Embryonic facial prominence (tissue), 1 donor: ENCODE measurements at regions not wholly inside any gene's neighbourhood (a gene's known extent, or its start where the extent isn't known, plus 50 kb on each side); places are given as distances from the start of the nearest gene placed in this dataset.
"Not testable (repeated sequence)": the region's sequence is repeated elsewhere in the genome, so short reads cannot be mapped to it uniquely, and the experiment has no call there.

Experiments
- DNase-seq: peaks from one replicate; pipeline ENCODE4 v3.0.0-alpha.2; 2016; ENCODE audit errors: extremely low spot score

DNA sequence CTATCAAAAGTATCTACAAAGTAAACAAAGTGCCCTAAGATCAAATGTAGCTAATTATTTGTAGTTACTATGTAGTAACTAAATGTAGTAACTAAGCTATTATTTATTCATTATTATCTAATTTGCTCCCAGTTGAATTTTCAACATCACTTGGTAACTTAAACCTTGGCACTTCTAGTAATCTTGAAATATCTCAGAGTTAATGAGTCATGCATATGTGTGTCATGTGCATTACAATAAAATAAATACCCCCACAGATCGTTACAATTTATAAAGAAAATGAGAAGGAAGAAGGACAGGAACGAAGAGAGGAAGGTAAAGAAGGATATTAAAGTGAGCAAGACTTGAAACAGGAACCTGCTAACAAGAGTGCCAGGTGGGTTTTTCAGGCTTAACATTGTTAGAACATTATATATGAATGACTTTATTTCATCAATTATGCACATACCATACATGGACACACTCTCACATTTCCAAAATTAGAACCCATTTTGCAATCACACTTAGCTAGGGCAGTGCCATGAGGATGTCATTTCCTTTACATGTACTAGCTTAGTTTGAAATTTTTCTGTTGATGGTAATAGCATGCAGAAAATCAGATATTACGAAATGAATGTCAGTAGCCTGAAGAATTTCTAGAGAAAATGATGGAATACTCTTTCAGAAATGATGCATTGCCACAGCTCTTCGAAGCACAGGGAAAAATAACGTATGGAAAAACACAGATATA is 1670.4 kb upstream of the AGA start:
- DNase-seq, result no peak

DNA sequence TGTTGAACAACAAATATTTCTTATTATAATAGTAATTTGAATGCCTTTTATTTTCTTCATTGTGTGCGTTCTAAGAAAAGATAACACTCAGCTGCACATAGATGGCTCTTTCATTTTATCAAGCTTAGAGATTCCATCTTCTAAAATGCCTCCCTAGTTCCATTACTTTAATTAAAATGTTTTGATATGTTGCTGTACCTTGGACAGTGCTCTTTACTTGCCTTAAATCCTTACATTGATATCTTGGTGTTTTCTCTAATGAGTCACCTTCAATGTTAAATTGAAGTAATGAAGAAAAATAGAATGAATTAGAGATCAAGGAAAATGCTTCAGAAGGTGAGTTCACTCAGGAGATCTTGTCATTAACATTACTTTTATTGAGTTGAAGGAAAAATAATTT is 1672.4 kb upstream of the AGA start:
- no peak for DNase-seq

DNA sequence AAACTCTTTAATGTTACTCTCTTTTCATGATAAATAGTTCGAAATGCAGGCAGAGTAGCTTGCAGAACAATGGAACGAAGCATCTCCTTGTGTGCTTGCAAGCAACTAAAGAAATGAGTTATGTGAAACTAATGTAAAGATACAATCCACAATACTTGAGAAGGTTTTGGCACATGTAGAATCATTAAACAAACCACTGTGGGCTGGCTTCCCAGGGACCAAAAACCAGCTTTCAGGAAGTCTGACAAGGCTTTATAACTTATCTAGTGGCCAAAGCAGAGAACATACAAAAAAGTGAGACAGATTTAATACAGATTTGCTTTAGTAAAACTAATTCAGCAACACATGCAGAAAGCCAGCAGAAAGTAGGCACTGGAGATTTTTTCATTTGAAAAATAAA is 1673.8 kb upstream of the AGA start:
- DNase-seq, result no peak

DNA sequence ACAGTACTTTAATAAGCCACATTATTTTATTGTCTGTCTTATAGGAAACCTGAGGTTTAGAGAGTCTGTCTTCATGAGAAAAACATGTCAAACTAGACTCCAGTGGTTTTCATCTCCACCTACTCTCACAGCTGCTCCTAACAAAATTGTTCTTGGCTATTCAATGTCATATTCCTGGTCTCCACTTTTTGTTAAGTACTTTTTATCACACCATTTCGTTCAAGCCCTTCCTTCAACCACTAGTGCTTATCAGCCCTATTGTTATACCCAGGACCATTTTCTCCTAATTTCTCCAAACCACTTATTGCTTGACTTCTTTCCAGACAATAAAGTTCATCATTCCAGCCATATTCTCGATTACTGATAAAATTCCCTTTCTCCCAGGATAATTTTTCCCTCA is 1674.3 kb upstream of the AGA start:
- DNase-seq, result no peak

DNA sequence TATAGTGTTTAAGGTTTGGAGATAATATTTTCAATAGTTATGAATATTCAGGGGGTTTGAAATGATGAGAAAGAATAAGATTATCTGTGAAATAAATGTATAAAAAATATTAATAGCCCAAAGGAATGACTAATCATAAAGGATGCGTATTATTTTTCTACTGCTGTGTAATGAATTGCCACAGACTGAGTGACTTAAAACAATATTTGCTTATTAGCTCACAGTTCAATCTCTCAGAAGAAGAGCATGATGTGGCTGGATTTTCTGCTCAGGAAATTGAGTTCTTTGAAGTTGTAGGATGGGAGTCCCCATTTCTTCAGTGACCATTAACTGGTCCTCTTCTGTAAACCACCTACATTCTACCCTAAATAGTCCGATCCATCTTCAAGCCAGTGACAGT is 1680.8 kb upstream of the AGA start:
- DNase-seq, result no peak

DNA sequence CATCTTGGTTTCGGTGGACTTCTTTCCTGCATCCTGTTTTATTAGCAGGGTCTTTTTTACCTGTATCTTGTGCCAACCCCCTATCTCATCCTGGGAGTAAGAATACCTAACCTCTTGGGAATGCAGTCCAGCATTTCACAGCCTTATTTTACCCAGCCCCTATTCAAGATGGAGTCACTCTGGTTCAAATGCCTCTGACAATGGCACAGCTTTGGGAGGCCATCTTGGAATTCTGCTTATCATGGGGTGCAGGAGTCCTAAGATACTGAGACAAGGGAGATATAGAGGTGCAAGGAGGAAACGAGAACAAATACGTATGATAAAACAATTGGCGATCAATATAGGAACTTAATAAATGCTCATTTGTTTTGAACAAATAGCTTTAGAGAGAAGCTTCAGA is 1682.2 kb upstream of the AGA start:
- no peak for DNase-seq

DNA sequence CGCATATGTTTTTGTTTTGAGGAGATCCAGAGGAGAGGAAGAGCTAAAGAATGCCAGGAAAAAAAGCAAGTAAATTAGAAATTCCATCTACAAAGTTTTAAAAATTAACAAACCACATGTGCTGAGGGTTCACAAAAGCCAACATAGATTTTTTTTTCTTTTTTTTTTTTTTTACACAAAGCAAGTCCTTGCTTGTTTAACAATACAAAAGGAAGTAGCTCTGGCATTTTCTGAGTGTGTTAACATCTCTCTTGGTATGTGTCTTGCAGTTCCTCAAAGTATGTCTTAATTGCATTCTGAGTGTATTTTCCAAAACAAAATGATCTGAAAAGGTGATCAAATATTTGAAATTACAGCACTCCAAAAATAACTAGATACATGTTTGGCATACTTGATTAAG is 1682.7 kb upstream of the AGA start:
- no peak for DNase-seq

DNA sequence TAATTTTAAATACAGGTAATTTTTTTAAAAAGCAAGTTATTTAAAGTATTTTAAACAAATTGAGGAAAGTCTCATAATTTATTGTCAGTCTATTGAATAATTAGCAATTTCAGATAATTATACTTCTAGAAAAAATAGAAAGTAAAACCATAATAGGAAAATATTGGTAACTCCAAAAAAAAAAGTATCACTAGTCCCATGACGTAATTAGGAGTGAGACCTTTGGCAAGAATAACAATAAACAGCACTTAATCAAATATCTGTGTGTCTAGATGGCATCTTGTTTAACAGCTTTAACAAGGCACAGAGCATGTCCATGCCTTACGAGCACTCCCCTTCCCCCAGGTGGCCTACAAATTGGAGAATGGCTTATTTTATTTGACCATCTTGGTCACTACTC is 1683.6 kb upstream of the AGA start:
- DNase-seq, result no peak

DNA sequence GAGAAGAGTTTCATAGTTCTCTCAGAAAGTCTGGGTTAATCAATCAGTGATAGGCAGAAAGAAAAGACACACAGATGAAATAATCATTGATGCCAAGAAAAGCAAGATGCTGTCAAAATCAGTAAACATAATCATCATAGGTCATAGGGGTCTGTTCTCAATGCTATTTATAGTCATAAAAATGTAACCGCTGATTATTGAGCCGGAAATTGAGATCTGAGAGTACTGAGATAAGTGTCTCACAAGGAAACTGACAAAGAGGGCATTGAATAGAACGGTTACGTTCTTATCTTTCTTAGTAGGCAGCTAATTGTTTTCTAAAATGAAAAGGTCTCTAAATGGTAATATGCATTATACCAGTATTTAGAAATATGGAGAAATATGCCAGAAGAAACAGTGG is 1686.1 kb upstream of the AGA start:
- no peak for DNase-seq

DNA sequence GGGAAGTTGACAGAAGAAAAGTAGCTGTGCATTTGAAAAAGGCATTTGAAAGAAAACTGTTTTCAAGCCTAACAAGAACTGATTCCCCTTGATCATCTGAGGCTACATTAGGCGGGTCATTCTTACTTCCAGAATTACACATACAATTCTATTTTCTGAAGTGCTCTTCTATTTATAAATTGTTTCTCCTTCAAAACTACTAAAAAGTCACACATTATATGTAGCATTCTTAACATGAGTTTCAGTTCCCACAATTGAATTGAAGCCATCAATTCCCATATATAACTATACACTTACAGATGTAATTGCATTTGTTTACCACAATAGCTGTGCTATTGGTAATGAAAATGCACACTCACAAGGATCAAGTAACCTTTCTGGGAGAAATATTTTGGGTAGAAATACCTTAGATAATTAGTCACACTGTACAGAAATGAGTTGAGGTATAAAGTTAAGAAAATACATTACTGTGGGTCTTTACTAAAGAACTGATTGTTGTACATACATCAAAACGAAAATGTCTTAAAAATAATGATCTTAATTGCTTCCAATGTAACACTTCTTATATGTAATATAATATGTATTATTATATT is 1688.0 kb upstream of the AGA start:
- DNase-seq, result no peak

DNA sequence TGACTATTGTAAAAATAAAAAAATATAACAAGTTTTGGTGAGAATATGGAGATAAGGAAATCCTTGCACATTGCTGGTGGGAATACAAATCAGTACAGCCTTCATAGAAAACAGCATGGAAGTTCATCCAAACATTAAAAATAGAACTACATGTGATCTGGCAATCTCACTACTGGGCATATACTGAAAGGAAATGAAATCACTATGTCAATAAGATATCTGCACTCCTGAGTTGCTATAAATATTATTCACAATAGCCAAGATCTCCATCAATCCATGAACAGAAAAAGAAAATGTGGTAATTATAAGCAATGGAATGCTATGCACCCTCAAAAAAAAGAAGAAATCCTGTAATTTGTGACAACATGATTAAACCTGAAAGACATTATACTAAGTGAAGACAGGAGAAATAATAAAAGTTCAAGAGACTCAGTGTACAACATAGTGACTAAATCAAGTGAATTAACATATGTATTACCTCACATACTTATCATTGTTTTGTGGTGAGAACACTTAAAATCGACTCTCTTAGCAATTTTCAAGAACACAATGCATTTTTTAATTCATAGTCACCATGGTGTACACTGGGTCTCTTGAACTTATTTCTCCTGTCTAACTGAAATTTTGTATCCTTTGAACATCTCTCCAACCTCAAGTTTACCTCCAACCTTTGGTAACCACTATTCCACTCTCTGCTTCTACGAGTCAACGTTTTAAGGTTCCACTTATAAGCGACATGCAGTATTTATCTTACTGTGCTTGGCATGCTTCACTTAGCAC is 1703.7 kb upstream of the AGA start:
- no peak for DNase-seq

DNA sequence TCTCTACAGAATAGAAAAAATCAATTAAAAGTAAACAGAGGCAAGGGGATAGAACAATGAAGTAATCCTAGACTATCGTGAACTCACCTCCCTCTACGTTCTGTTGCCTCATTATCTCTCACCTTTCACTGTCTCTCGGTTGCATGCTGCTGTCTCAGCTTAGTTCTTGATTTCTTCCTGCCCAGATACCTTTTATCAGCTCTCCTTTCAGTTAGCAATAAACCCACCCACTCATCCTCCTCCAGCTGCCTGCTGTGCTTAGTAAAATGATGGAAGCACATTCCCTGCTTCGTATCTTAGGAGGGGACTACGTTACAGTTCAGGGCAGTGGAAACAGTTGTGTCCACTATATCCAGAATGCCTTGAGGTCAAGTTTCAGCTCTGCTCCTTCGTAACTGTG is 1709.5 kb upstream of the AGA start:
- no peak for DNase-seq

DNA sequence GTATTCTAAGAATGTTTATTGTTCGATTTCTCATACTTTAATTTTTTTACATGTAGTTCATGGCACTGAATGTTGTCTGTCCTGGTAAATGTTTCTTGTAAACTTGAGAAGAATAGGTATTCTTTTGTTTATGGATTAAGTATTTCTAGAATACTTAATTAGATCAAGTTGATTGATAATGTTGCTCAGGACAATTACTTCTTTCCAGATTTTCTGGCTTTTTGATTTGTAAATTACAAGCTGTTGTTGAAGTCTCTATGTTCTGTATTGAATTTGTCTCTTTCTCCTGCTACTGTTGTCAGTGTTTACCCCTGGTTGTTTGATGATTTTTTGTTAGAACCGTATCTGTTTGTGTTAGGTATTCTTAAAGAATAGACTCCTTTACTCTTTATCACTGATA is 1720.9 kb upstream of the AGA start:
- no peak for DNase-seq

DNA sequence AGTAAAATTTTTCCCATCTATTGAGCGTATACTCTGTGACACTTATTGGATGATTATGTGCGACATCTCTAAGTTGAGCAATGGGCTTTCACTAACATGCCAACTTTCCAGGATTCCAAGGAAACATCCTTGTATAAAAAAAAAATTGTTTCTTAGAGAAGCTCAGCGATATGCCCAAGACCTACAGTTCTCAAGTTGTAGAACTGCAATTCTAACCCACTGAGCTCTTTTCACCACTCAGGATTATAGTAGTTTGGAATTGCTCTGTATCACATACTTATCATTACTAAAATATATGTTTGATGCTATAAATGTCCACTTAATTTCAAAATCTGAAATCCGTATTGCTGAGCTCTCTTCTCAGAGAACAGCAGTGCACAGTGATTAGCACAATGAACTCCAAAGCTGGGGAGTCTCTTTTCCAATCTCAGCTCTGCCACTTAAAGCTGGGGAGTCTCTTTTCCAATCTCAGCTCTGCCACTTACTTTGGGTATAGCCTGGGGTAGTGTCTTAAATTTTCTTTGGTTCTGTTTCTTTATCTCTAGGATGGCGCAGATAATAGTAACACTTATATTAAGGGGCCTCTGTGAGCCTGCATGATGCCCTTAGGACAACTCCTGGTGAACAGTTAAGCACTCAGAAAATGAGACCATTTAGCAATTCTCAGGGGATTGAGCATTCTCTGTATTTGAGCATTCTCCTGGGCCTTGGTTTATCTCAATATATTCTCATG is 1722.2 kb upstream of the AGA start:
- no peak for DNase-seq

DNA sequence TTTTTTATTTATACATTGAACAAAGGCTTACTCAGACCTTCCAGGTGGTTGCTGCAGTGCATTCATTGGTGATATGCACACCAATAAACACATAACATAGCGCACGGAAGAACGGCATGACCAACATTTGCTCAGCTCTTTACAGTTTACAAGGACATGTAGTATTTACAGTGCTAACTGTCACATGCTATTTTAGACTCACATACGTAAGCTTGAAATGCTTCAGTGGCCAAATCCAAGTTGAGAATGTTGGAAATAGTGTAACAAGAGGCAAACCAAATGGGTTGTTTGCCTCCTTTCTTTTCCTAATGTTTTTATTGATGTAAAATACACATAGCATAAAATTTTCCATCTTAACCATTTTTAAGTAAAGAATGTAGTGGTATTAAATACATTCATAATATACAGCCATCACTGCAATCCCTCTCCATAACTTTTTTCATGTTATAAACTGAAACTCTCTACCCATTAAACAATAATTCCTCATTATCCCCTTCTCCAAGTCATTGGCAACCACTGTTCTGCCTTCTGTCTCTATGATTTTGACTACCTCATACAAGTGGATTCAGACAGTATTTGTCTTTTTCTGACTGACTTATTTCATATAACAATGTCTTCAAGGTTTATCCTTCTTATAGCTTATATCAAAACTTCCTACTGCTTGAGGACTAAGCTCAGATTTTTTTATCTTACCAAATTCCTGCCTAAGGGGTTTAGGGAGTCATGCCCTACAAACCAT is 1722.9 kb upstream of the AGA start:
- no peak for DNase-seq

DNA sequence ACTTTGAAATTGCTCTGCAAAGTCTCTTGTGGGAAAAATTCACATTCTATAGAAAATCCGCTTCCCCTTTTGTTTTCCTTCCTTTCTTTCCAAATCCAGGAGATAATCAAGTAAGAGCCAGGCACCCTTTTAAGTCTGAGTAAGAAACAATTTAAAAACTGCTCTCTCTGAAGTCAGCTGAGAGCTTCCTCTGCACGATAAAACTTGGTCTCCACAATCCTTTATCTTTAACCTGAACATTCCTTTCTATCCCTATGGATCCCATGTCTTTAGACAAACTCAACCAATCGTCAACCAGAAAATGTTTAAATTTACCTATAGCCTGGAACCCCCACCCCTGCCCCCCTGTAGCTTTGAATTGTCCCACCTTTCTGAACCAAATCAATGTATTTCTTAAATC is 1723.6 kb upstream of the AGA start:
- no peak for DNase-seq

DNA sequence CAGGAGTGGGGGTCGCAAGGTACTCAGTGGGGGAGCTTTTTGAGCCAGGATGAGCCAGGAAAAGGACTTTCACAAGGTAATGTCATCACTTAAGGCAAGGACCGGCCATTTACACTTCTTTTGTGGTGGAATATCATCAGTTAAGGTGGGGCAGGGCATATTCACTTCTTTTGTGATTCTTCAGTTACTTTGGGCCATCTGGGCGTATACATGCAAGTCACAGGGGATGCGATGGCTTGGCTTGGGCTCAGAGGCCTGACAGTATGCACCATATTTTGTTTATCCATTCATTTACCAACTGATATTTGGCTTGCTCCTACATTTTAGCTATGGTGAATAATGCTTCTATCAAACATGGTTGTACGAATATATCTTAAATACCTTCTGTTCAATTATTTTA is 1728.1 kb upstream of the AGA start:
- not testable (repeated sequence) for DNase-seq

DNA sequence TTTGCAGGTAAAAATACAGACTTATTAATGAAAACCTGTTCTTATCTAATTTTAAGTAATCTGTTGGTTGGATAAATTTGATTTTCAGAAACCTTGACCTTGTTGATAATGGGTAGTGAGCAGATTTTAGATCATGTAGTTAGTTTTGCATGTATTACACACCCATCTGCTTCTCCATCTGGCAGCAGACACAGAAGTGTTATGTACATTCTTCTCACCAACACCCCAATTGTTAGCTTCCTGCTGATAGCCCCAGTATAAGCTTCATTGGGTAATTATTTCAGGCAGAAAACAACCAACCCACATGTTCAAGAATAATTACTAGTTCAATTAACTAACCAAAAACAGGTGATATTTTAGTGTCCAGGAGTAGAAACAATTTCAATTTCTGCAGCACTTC is 1740.5 kb upstream of the AGA start:
- DNase-seq, result no peak

DNA sequence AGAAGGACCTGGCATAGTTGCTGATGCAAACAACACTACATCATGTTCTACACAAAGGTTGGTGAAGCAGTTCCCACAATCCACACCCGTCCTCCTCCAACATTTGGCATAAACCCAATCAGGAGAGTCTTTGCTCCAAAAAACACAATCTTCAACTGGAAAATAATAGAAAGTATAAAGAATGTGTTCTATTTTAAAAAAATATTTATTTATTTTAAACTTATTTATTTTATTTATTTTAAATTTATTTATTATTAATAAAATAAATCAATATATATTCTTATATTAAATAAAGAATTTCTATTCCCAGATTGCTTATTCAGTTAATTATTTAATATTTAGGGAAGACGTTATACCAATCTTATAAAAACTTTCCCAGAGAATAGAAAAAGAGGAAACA is 1753.7 kb upstream of the AGA start:
- no peak for DNase-seq

DNA sequence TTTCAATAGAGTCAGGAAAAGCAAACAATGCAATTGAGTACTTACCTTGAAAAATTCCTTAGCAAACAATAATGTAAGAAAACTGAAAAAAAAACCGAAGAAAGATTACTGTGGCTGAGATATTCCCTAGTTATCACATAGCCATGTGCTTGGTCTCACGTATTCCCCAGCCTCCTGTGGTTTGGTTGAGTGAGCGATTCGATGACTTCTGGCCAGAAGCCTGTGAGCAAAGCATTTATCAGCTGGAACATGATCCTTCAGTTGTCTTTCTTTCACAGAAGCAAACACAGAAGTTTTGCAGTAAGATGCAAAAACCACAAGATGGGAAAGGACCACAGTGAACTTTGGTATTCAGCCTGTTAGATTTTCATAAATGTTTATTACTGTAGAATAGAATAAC is 1754.3 kb upstream of the AGA start:
- no peak for DNase-seq

DNA sequence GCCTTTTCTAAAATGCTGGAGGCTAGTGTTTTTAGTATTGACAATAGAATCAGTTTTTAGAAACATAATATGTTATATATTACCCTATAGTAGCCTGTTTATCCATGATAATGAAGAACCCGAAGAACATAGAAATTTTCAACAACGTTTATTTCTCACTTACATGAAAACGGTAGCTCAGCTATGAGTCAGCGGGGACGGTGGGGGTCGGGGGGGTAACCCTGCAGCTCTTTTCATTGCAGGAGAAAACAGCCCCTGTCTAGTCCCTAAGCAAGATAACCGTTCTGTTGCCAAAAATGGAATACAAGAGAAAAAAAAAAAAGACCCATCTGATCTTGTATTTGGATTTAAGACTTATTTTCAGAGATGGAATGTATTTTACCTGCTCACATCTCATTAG is 1758.4 kb upstream of the AGA start:
- no peak for DNase-seq

DNA sequence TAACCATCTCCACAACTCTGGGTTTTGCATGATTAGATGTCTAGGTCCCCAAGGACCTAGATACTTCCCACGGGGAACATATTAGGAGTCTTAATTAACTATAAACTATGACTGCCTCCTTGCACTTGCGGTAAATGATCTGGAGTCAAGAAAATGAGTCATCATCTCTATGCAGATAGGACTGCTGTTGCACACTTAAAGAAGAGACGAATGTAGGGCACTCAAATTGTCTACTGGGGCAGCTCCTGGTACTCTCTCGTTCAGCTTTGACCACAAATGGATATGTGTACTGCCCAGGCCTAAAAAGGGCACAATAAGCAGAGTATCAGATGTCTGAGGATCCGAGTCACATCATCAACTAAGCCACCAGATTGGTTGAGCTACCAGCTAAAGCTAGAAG is 1783.4 kb upstream of the AGA start:
- no peak for DNase-seq
